NCI-H1694 (cell line): ENCODE measurements at regions not wholly inside any gene's neighbourhood (a gene's known extent, or its start where the extent isn't known, plus 50 kb on each side); places are given as distances from the start of the nearest gene placed in this dataset.

Experiments
- DNase-seq: peaks from one replicate; lab custom pipeline; 2025; lab: John Stamatoyannopoulos, UW

- DNase-seq: no peak
Observed at GRCh38 chr6:105964979-105965760, 121.0 kb upstream of the PRDM1 start.

- no peak for DNase-seq
Observed at GRCh38 chr6:105954148-105954547, 132.0 kb upstream of the PRDM1 start.

- DNase-seq: no peak
Observed at GRCh38 chr6:105952772-105953690, 133.1 kb upstream of the PRDM1 start.

GRCh38 chr6:105952326-105952725 lies 133.8 kb upstream of the PRDM1 start:
- no peak for DNase-seq

GRCh38 chr6:105951322-105951721 lies 134.8 kb upstream of the PRDM1 start:
- DNase-seq: no peak

GRCh38 chr6:105949869-105950268 lies 136.3 kb upstream of the PRDM1 start:
- no peak for DNase-seq

GRCh38 chr6:105943514-105943913 lies 142.6 kb upstream of the PRDM1 start:
- DNase-seq: no peak

- no peak for DNase-seq
Observed at GRCh38 chr6:105941621-105942412, 144.3 kb upstream of the PRDM1 start.

GRCh38 chr6:105940990-105941389 lies 145.1 kb upstream of the PRDM1 start:
- DNase-seq: no peak

- DNase-seq: no peak
Observed at GRCh38 chr6:105936972-105937371, 149.2 kb upstream of the PRDM1 start.

GRCh38 chr6:105935416-105935815 lies 150.7 kb upstream of the PRDM1 start:
- no peak for DNase-seq

- DNase-seq: no peak
Observed at GRCh38 chr6:105934708-105935107, 151.4 kb upstream of the PRDM1 start.

- DNase-seq: no peak
Observed at GRCh38 chr6:105932440-105932839, 153.7 kb upstream of the PRDM1 start.

GRCh38 chr6:105929626-105930025 lies 156.5 kb upstream of the PRDM1 start:
- DNase-seq: no peak

- peak; percentile 18 for DNase-seq
Observed at GRCh38 chr6:105926318-105926717, 159.8 kb upstream of the PRDM1 start.

GRCh38 chr6:105925706-105926105 lies 160.4 kb upstream of the PRDM1 start:
- no peak for DNase-seq

GRCh38 chr6:105921781-105922180 lies 164.4 kb upstream of the PRDM1 start:
- DNase-seq: no peak

GRCh38 chr6:105920071-105920470 lies 166.1 kb upstream of the PRDM1 start:
- DNase-seq: no peak

GRCh38 chr6:105917038-105917695 lies 169.0 kb upstream of the PRDM1 start:
- no peak for DNase-seq

- no peak for DNase-seq
Observed at GRCh38 chr6:105911106-105911629, 175.0 kb upstream of the PRDM1 start.

- DNase-seq: no peak
Observed at GRCh38 chr6:105909106-105909505, 177.0 kb upstream of the PRDM1 start.
